Effector memory CD4-positive, alpha-beta T cell (primary cell): ENCODE measurements at regions not wholly inside any gene's neighbourhood (a gene's known extent, or its start where the extent isn't known, plus 50 kb on each side); places are given as distances from the start of the nearest gene placed in this dataset.

ENCODE experiments used
- DNase-seq, 3 donors: peaks; one replicate each; pipeline ENCODE4 v3.0.0-alpha.2; 2020
- H3K27ac ChIP-seq: 2 replicates; pipeline ENCODE4 v1.7.0; 2013; ENCODE audit warnings: mild to moderate bottlenecking, low read length, moderate library complexity; ENCODE audit not compliant: insufficient read depth, poor library complexity, severe bottlenecking
- H3K27me3 ChIP-seq: replicated peaks from 2 replicates; pipeline ENCODE4 v1.7.0; 2013; ENCODE audit warnings: mild to moderate bottlenecking, low read length; ENCODE audit not compliant: insufficient read depth, control insufficient read depth, poor library complexity, severe bottlenecking
- H3K36me3 ChIP-seq: 2 replicates; pipeline ENCODE4 v1.7.0; 2013; ENCODE audit warnings: mild to moderate bottlenecking, low read length, moderate library complexity; ENCODE audit not compliant: control insufficient read depth, insufficient read depth
- H3K4me1 ChIP-seq: 2 replicates; pipeline ENCODE4 v1.7.0; 2013; ENCODE audit warnings: low read length, mild to moderate bottlenecking; ENCODE audit not compliant: control insufficient read depth, insufficient read depth, poor library complexity, severe bottlenecking
- H3K4me3 ChIP-seq: 2 replicates; pipeline ENCODE4 v1.7.0; 2013; ENCODE audit warnings: low read length, low read depth, mild to moderate bottlenecking; ENCODE audit not compliant: insufficient read depth, poor library complexity, severe bottlenecking
- H3K9me3 ChIP-seq: 2 replicates; pipeline ENCODE4 v1.7.0; 2013; ENCODE audit warnings: mild to moderate bottlenecking, low read length, moderate library complexity; ENCODE audit not compliant: control insufficient read depth

DNA sequence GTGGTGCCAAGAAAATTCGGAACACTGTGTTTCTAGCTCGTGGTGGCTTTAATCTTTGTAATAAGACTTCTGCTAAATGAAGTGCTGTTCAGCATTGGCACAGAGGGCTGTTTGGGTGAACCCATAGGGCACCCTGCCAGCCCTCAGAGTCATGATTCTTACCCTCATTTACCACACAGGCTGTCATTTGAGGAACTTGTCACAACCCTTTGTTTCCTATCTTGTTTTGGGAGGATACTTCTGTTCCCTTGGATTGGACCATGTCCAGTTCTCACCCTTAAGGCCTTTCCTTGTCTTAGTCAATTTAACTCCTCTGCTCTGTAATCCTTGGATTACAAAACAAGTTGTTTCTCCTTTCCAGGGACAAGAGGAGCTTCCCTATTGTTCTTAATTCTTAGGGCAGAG, 225.7 kb downstream of the MTX2 start:
- no peak overlapping the region for H3K27ac ChIP-seq
- no peak for DNase-seq
- no peak overlapping the region for H3K4me3 ChIP-seq
- H3K9me3 ChIP-seq, result no peaks in the 10 kb centered on the region
- no peaks in the 10 kb centered on the region for H3K36me3 ChIP-seq
- no peaks in the 10 kb centered on the region for H3K4me1 ChIP-seq
- H3K27me3 ChIP-seq, result no peaks in the 10 kb centered on the region

DNA sequence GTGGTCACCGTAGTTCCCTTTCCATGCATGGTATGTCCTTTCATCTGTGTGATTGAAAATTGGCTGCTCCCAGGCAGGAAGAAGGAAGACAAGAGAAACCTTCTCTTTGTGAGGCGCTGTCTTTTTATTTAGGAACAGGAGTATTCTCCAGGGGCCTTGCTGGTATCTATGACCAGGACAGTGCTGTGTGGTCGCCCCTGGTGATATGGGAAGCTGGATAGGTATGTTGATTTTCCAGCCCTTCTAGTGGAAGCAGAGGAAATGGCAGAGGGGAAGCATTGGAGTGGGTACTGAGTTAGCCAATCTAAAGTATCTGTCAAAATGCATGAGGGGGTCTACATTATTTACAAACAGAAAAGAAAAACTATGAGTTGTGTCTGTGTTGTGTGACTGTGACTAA, 226.6 kb downstream of the MTX2 start:
- no peak for DNase-seq
- Histone ChIP-seq H3K4me3 (no peak overlapping the region), H3K27me3 (no peaks in the 10 kb centered on the region), H3K9me3 (no peaks in the 10 kb centered on the region), H3K4me1 (no peaks in the 10 kb centered on the region), H3K27ac (no peak overlapping the region), H3K36me3 (no peaks in the 10 kb centered on the region)

DNA sequence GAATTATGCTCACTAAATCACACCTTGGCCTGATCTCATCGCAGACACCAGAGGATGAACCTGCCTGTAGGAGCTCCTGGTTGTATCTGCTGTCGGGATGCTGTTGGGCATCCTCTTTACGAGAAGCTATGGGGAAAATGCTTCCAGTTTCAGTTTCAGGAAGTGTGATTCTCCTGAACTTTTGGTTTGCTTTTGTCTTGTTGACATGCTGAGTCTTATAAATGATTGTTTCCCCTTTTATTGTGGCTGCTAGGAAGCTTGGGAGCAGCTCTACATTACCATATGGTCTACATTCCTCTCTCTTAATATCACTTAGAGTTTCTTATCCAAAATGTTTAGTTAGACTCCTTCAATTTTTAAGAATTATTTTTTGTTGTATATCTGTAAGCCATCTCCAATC, 227.5 kb downstream of the MTX2 start:
- Histone ChIP-seq H3K4me3 (no peak overlapping the region), H3K9me3 (no peaks in the 10 kb centered on the region), H3K27me3 (no peaks in the 10 kb centered on the region), H3K27ac (no peak overlapping the region), H3K36me3 (no peaks in the 10 kb centered on the region), H3K4me1 (no peaks in the 10 kb centered on the region)
- DNase-seq, result no peak

DNA sequence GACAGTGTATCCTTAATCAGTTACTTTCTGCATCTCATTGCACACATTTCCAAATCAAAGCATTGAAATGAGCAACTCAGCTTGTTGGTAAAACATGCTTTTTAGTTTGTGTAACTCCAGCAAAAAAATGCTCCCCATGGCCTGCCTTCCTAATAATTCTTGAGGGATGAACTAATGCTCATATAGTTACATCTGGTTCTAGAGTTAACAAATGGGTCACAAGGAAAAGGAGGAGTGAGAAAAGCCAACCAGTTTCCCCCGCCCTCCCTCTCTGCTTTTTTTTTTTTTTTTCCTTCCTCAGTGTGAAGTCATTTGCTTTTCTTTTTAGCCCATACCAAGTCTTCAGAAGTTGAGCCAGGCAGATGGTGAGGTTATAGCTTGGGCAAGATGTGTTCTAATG, 231.7 kb downstream of the MTX2 start:
- DNase-seq, result no peak
- Histone ChIP-seq H3K4me1 (no peaks in the 10 kb centered on the region), H3K27ac (no peak overlapping the region), H3K36me3 (no peaks in the 10 kb centered on the region), H3K4me3 (no peak overlapping the region), H3K27me3 (no peaks in the 10 kb centered on the region), H3K9me3 (no peaks in the 10 kb centered on the region)

DNA sequence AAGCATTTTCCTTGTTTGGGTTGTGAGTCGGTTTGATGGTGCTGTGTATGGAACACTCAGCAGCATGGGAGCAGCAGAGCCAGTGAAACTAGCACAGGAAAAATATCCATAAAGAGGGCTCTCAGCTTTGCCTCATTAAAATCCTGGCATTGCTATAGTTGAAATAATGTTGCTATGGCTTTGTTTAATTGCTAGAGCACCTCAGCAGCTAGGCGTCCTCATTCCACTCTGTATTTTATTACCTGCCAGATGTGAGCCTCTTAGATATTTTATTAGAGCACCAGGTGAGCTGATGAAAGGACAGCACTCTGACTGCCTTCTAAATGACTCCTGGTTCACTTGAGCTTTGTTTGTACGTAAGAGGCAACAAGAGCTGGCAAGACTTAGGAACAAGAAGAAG, 232.4 kb downstream of the MTX2 start:
- H3K4me1 ChIP-seq, result no peaks in the 10 kb centered on the region
- H3K27me3 ChIP-seq, result no peaks in the 10 kb centered on the region
- DNase-seq, result no peak
- no peaks in the 10 kb centered on the region for H3K36me3 ChIP-seq
- no peak overlapping the region for H3K4me3 ChIP-seq
- no peaks in the 10 kb centered on the region for H3K9me3 ChIP-seq
- no peak overlapping the region for H3K27ac ChIP-seq

DNA sequence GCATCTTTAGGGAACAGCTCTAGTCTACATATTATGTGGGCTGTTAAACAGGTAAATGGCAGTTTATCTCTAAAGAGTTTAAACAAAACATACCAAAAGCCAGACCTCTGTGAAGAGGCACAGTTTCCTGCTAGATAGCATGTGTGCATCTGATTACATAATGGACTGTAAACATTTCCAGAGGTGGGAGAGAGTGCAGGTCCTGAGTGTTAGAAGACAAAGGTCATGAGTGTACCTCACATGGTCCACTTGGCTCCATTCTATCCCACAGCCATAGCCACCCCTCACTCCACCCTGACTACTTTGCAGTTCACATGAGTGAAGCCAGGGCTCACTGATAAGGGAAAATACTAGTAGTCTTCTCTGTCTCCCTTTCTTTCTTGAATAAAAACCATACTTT, 233.4 kb downstream of the MTX2 start:
- no peaks in the 10 kb centered on the region for H3K9me3 ChIP-seq
- no peaks in the 10 kb centered on the region for H3K4me1 ChIP-seq
- H3K36me3 ChIP-seq, result no peaks in the 10 kb centered on the region
- H3K27me3 ChIP-seq, result no peaks in the 10 kb centered on the region
- no peak overlapping the region for H3K4me3 ChIP-seq
- no peak overlapping the region for H3K27ac ChIP-seq
- DNase-seq, result no peak

DNA sequence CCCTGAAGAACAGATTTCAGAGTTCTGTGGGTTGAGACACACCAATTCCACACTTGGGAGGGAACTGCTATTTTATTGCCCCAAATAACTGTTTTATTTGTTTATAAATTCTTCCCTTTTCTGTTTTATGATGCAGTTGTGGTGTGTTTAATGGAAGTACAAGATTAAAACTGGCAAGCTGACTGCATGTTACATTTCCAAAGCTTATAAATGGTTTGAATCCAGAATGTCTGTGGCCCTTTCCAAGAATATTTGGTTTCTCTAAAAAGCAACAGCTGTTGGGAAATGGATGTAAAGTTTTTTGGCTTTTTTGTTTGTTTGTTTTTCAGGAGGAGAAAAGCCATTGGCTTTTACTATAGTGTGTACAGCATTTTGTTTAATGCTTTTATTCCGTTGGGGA, 234.5 kb downstream of the MTX2 start:
- Histone ChIP-seq H3K36me3 (no peaks in the 10 kb centered on the region), H3K4me3 (no peak overlapping the region), H3K9me3 (no peaks in the 10 kb centered on the region), H3K27ac (no peak overlapping the region), H3K4me1 (no peaks in the 10 kb centered on the region), H3K27me3 (no peaks in the 10 kb centered on the region)
- DNase-seq, result no peak

DNA sequence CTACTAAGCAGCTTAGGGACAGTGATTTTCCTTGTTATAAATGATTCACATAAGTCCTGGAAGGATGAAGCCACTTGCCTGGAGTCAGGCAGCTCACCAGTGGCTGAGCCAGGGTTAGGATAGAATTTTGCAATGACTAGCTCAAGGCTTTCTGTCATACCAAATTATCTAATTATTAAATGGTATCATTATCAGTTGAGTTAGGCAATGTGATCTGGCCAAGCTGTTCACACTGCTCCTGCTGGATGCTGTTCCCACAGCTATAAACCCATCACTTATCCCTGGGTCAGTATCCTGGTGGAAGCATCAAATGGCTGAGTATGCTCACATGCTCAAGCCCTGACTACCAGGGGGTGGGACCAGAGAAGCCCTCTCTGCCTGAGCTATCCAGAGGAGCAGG, 235.2 kb downstream of the MTX2 start:
- Histone ChIP-seq H3K4me1 (no peaks in the 10 kb centered on the region), H3K36me3 (no peaks in the 10 kb centered on the region), H3K27me3 (no peaks in the 10 kb centered on the region), H3K9me3 (no peaks in the 10 kb centered on the region), H3K27ac (no peak overlapping the region), H3K4me3 (no peak overlapping the region)
- no peak for DNase-seq

DNA sequence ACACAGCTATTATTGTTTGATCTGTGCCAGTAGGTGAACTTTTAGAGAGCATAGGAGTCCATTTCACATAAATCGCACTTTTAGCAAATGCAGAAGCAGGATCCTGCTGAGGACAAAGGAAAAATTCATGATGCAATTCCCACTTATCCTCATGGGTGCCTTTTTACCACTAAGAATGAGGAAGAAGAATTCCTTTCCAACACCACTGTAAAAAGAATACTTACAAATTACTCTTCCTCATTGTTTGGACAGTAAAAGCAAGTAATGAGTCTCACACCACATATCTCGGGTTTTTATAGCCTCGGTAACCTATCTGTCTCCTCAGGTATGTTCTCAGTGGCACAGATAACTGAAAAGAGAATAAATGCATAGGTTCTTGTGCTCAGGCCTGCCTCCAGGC, 238.5 kb downstream of the MTX2 start:
- DNase-seq, result no peak

DNA sequence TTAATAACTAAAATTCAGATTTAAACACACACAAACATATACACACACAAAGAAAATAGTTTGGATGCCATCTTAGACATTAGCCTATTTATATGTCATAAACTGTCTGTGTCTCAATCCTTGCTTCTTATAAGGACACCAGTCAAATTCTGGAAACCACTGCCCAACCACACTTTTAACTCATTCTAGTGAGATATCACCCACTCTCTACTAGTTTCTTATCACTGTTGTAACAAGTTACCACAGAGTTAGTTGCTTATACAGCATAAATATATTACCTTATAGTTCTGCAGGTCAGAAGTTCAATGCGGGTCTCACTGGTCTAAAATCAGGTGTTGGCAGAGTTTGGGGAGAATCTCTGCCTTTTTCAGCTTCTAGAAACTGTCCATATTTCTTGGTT, 239.1 kb downstream of the MTX2 start:
- DNase-seq, result no peak
- no peak overlapping the region for H3K4me3 ChIP-seq
- H3K9me3 ChIP-seq, result no peaks in the 10 kb centered on the region
- H3K36me3 ChIP-seq, result no peaks in the 10 kb centered on the region
- H3K27me3 ChIP-seq, result no peaks in the 10 kb centered on the region
- H3K27ac ChIP-seq, result no peak overlapping the region
- H3K4me1 ChIP-seq, result no peaks in the 10 kb centered on the region

More for the DNA sequence above, 238.5 kb downstream of the MTX2 start:
- Histone ChIP-seq H3K27me3 (no peaks in the 10 kb centered on the region), H3K4me1 (no peaks in the 10 kb centered on the region), H3K27ac (no peak overlapping the region), H3K4me3 (no peak overlapping the region), H3K36me3 (no peaks in the 10 kb centered on the region), H3K9me3 (no peaks in the 10 kb centered on the region)
